ENCODE measurements at regions not wholly inside any gene's neighbourhood (a gene's known extent, or its start where the extent isn't known, plus 50 kb on each side); places are given as distances from the start of the nearest gene placed in this dataset.

DNA sequence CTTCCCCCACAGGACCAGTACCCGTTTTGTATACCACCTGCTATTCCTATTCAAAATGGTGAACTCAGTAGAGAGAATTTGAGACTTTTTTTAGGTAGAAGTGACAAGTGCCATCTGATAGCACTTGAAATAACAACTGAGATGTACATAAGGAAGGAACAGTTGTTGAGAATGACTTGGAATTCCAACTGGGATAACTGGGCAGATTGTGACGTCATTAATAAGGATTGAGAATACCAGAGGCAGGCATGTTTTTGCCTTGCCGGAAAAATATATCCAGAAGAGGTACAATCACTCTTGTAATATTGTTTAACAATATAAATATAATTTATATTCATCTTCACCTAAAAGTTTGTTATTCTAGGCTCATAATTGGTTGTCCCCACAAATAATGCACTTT lies 454.1 kb upstream of the RGMA start:
- Mint-ChIP-seq H3K27ac (no peak overlapping the region), H3K27me3 (ENCODE audit: low read depth) (no peaks in the 10 kb centered on the region), H3K4me3 (no peak overlapping the region), H3K36me3 (peaks cover 1% of the 10 kb centered on the region; the same call in 1 of the 2 replicates), H3K4me1 (peaks cover 4% of the 10 kb centered on the region; the same call in 1 of the 2 replicates), H3K9me3 (peaks cover 20% of the 10 kb centered on the region)
- ChIA-PET CTCF (no interaction called here), POLR2A (no interaction called here)
- ATAC-seq (no peak), DNase-seq (ENCODE audit: low spot score) (no peak)
- TF ChIP-seq TCF7 (CRISPR knock-in tag; IDR thresholded peaks at IDR 0.05; ENCODE audit: low read depth) = no peak
- no peak for TF ChIP-seq JAZF1 (CRISPR knock-in tag; IDR thresholded peaks at IDR 0.05)

GRCh38 chr15:93527374-93528050 lies 438.5 kb upstream of the RGMA start:
- POLR2A ChIA-PET = no interaction called here
- Mint-ChIP-seq H3K4me1 (peaks cover 18% of the 10 kb centered on the region), H3K9me3 (peaks cover 3% of the 10 kb centered on the region; the same call in 1 of the 2 replicates), H3K4me3 (no peak overlapping the region), H3K27me3 (ENCODE audit: low read depth) (peaks cover 3% of the 10 kb centered on the region; the same call in 1 of the 2 replicates), H3K36me3 (no peaks in the 10 kb centered on the region), H3K27ac (no peak overlapping the region)
- ATAC-seq = no peak
- CTCF ChIA-PET = interaction anchor here (1.1 kb wide), 1 partner anchor 11 kb away, joined by 4 read pairs; no protein-coding TSS in a partner anchor
- no peak for DNase-seq (ENCODE audit: low spot score)
- no peak for TF ChIP-seq JUN (CRISPR knock-in tag; IDR thresholded peaks at IDR 0.05)
- TF ChIP-seq ZMAT4 (CRISPR knock-in tag; IDR thresholded peaks at IDR 0.05) = no peak
- TF ChIP-seq, protein P1, sequence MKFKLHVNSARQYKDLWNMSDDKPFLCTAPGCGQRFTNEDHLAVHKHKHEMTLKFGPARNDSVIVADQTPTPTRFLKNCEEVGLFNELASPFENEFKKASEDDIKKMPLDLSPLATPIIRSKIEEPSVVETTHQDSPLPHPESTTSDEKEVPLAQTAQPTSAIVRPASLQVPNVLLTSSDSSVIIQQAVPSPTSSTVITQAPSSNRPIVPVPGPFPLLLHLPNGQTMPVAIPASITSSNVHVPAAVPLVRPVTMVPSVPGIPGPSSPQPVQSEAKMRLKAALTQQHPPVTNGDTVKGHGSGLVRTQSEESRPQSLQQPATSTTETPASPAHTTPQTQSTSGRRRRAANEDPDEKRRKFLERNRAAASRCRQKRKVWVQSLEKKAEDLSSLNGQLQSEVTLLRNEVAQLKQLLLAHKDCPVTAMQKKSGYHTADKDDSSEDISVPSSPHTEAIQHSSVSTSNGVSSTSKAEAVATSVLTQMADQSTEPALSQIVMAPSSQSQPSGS (CRISPR knock-in tag; IDR thresholded peaks at IDR 0.05; ENCODE audit: borderline replicate concordance, low read depth) = no peak
- no peak for TF ChIP-seq E2F5 (CRISPR knock-in tag; IDR thresholded peaks at IDR 0.05)
- TF ChIP-seq ZNF671 (CRISPR knock-in tag; IDR thresholded peaks at IDR 0.05) = no peak
- TF ChIP-seq ATF1 (CRISPR knock-in tag; IDR thresholded peaks at IDR 0.05) = no peak
- TF ChIP-seq, protein P2, sequence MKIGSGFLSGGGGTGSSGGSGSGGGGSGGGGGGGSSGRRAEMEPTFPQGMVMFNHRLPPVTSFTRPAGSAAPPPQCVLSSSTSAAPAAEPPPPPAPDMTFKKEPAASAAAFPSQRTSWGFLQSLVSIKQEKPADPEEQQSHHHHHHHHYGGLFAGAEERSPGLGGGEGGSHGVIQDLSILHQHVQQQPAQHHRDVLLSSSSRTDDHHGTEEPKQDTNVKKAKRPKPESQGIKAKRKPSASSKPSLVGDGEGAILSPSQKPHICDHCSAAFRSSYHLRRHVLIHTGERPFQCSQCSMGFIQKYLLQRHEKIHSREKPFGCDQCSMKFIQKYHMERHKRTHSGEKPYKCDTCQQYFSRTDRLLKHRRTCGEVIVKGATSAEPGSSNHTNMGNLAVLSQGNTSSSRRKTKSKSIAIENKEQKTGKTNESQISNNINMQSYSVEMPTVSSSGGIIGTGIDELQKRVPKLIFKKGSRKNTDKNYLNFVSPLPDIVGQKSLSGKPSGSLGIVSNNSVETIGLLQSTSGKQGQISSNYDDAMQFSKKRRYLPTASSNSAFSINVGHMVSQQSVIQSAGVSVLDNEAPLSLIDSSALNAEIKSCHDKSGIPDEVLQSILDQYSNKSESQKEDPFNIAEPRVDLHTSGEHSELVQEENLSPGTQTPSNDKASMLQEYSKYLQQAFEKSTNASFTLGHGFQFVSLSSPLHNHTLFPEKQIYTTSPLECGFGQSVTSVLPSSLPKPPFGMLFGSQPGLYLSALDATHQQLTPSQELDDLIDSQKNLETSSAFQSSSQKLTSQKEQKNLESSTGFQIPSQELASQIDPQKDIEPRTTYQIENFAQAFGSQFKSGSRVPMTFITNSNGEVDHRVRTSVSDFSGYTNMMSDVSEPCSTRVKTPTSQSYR (CRISPR knock-in tag; IDR thresholded peaks at IDR 0.05) = no peak

GRCh38 chr15:93524432-93524831 lies 435.4 kb upstream of the RGMA start:
- Mint-ChIP-seq H3K27ac (no peak overlapping the region), H3K4me3 (no peak overlapping the region), H3K9me3 (no peaks in the 10 kb centered on the region), H3K36me3 (no peaks in the 10 kb centered on the region), H3K27me3 (ENCODE audit: low read depth) (no peaks in the 10 kb centered on the region), H3K4me1 (peaks cover 23% of the 10 kb centered on the region)
- POLR2A ChIA-PET = no interaction called here
- DNase-seq (ENCODE audit: low spot score) (no peak), ATAC-seq (no peak)
- CTCF ChIA-PET = no interaction called here
- no peak for TF ChIP-seq EMX1 (CRISPR knock-in tag; IDR thresholded peaks at IDR 0.05)
- TF ChIP-seq GTF2I (CRISPR knock-in tag; conservative IDR thresholded peaks at IDR 0.05) = no peak
- TF ChIP-seq RELA (CRISPR knock-in tag; IDR thresholded peaks at IDR 0.05; ENCODE audit: borderline replicate concordance) = no peak
- no peak for TF ChIP-seq E2F5 (CRISPR knock-in tag; IDR thresholded peaks at IDR 0.05)
- no peak for TF ChIP-seq USF1 (CRISPR knock-in tag; IDR thresholded peaks at IDR 0.05)
- TF ChIP-seq ATF1 (CRISPR knock-in tag; IDR thresholded peaks at IDR 0.05) = no peak
- no peak for TF ChIP-seq CREB1 (CRISPR knock-in tag; IDR thresholded peaks at IDR 0.05)
- TF ChIP-seq, protein P2 (CRISPR knock-in tag; IDR thresholded peaks at IDR 0.05) = no peak
- TF ChIP-seq IRF1 (CRISPR knock-in tag; IDR thresholded peaks at IDR 0.05) = no peak
- TF ChIP-seq NR2C2 (CRISPR knock-in tag; IDR thresholded peaks at IDR 0.05) = no peak
- TF ChIP-seq ZBTB21 (CRISPR knock-in tag; IDR thresholded peaks at IDR 0.05; ENCODE audit: borderline replicate concordance) = no peak
- TF ChIP-seq FOXP4 (CRISPR knock-in tag; IDR thresholded peaks at IDR 0.05) = no peak
